ENCODE measurements at regions not wholly inside any gene's neighbourhood (a gene's known extent, or its start where the extent isn't known, plus 50 kb on each side); places are given as distances from the start of the nearest gene placed in this dataset.
"Not testable (repeated sequence)": the region's sequence is repeated elsewhere in the genome, so short reads cannot be mapped to it uniquely, and the experiment has no call there.

- ChIA-PET CTCF (interaction anchor here (0.7 kb wide), 1 partner anchor 94 kb away, joined by 3 read pairs; no protein-coding TSS in a partner anchor), POLR2A (interaction anchor here (0.6 kb wide), 1 partner anchor 147 kb away, joined by 3 read pairs; no protein-coding TSS in a partner anchor)
These were observed 79.3 kb upstream of the ARL4D start for GRCh38 chr17:43319293-43320124.

GRCh38 chr17:43316522-43317142 is 82.2 kb upstream of the ARL4D start:
- ChIA-PET CTCF (no interaction called here), POLR2A (interaction anchor here (0.6 to 4.2 kb wide), 12 partner anchors 44 to 636 kb away, joined by 3 to 69 read pairs (median 7); partner anchors contain the start of genes DHX8, NBR1 and TMEM106A)

- POLR2A ChIA-PET, result interaction anchor here (0.6 to 4.2 kb wide), 23 partner anchors 10 to 1747 kb away, joined by 3 to 69 read pairs (median 6); partner anchors contain the start of genes DHX8, NBR1, RND2 and RPL27
- CTCF ChIA-PET, result interaction anchor here (0.7 to 1.6 kb wide), 4 partner anchors 102 to 168 kb away, joined by 3 to 4 read pairs (median 3); partner anchors contain the start of gene DHX8
These were observed 82.2 kb upstream of the RNU2-1 start for GRCh38 chr17:43315858-43316521.

- ChIA-PET POLR2A (interaction anchor here (0.6 to 4.2 kb wide), 18 partner anchors 9 to 1748 kb away, joined by 3 to 69 read pairs (median 6); partner anchors contain the start of genes DHX8, NBR1, RND2 and RPL27), CTCF (interaction anchor here (0.7 to 1.6 kb wide), 4 partner anchors 102 to 169 kb away, joined by 3 to 4 read pairs (median 3); partner anchors contain the start of gene DHX8)
These were observed 81.6 kb upstream of the RNU2-1 start for GRCh38 chr17:43315369-43315768.

- CTCF ChIA-PET, result interaction anchor here (0.8 to 1.6 kb wide), 2 partner anchors 115 to 123 kb away, joined by 3 to 4 read pairs; no protein-coding TSS in a partner anchor
These were observed 80.8 kb upstream of the RNU2-1 start for GRCh38 chr17:43314611-43315011.

GRCh38 chr17:43312011-43312410 is 78.2 kb upstream of the RNU2-1 start:
- CTCF ChIA-PET, result no interaction called here
- POLR2A ChIA-PET, result no interaction called here

More at GRCh38 chr17:43314611-43315011, 80.8 kb upstream of the RNU2-1 start:
- POLR2A ChIA-PET, result interaction anchor here (0.5 to 4.2 kb wide), 8 partner anchors 9 to 290 kb away, joined by 3 to 69 read pairs (median 18); partner anchors contain the start of genes NBR1, RND2 and TMEM106A

GRCh38 chr17:43309505-43310332 is 75.9 kb upstream of the RNU2-1 start:
- POLR2A ChIA-PET, result interaction anchor here (0.7 kb wide), 1 partner anchor 138 kb away, joined by 4 read pairs; no protein-coding TSS in a partner anchor
- CTCF ChIA-PET, result interaction anchor here (0.6 to 1.7 kb wide), 3 partner anchors 24 to 97 kb away, joined by 3 to 5 read pairs (median 3); no protein-coding TSS in a partner anchor

GRCh38 chr17:43308999-43309398 is 75.2 kb upstream of the RNU2-1 start:
- POLR2A ChIA-PET, result no interaction called here
- CTCF ChIA-PET, result no interaction called here

GRCh38 chr17:43304792-43305191 is 71.0 kb upstream of the RNU2-1 start:
- POLR2A ChIA-PET, CTCF ChIA-PET: not testable (repeated sequence)

GRCh38 chr17:43303049-43303448 is 69.3 kb upstream of the RNU2-1 start:
- CTCF ChIA-PET, POLR2A ChIA-PET: not testable (repeated sequence)

- CTCF ChIA-PET, POLR2A ChIA-PET: not testable (repeated sequence)
These were observed 65.7 kb upstream of the RNU2-1 start for GRCh38 chr17:43299300-43300076.

- POLR2A ChIA-PET, CTCF ChIA-PET: not testable (repeated sequence)
These were observed 55.9 kb upstream of the RNU2-1 start for GRCh38 chr17:43289670-43290069.

GRCh38 chr17:43283606-43284005 is 49.8 kb upstream of the RNU2-1 start:
- CTCF ChIA-PET, result not testable (repeated sequence)
- POLR2A ChIA-PET, result interaction anchor here (0.7 kb wide), 1 partner anchor 77 kb away, joined by 3 read pairs; no protein-coding TSS in a partner anchor

Data from activated CD8-positive, alpha-beta memory T cell treated with anti-CD3 and anti-CD28 coated beads for 36 hours (primary cell).